GM18505 (cell line): ENCODE measurements at regions not wholly inside any gene's neighbourhood (a gene's known extent, or its start where the extent isn't known, plus 50 kb on each side); places are given as distances from the start of the nearest gene placed in this dataset.
A peak's percentile ranks its signal among the peaks of the same experiment; 100 is the strongest.

ENCODE experiments used
- ATAC-seq: cut with Tn5 transposase; IDR thresholded peaks from one replicate; pipeline ENCODE4 v1.9.1; 2021; ENCODE audit not compliant: unreplicated experiment
- POLR2A ChIP-seq: IDR thresholded peaks from 4 replicates; pipeline ENCODE4 v1.6.1; 2011; ENCODE audit warnings: borderline replicate concordance; ENCODE audit not compliant: insufficient read depth, insufficient read length; ENCODE audit errors: extremely low read depth

GRCh38 chr14:62084020-62084419, 321.8 kb downstream of the SNAPC1 start:
- no peak for TF ChIP-seq POLR2A
- ATAC-seq: no peak

DNA sequence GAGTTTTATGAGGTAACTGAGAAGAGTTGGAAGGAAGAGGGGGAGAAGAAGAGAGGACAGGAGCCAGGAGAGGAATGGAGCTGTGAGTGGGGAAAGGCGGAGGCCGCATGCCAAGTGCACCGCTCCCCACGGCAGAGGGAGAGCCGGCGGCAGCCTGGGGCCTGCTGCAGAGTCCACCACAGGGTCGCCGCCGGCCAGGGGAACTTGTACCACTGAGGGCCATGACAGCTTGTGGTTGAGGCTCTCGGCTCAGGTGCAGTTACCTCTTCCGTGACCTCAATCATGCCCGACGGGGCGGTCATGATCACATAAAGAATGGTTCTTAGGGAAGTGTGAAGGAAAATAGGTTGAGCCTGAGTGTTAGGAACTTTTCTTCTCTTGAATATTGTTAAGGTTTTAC, 325.0 kb downstream of the SNAPC1 start:
- no peak for ATAC-seq
- TF ChIP-seq POLR2A: no peak

DNA sequence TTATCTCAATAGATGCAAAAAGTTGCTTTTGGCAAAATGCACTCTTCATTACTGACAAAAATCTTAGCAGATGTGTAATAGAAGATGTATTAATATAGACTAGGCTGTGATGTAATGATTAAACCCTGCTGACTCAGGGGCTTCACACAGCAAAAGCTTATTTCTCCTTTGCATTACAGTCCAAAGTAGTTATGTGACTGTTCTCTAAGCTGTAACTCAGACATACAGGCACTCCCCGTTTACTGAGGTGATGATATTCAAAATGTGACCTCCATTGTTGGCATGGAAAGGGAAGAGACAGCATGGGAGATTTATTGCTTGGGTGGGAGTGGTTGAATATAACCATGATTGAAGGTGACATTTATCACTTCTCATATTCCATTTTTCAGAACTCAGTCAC, 331.5 kb downstream of the SNAPC1 start:
- ATAC-seq: no peak
- no peak for TF ChIP-seq POLR2A

DNA sequence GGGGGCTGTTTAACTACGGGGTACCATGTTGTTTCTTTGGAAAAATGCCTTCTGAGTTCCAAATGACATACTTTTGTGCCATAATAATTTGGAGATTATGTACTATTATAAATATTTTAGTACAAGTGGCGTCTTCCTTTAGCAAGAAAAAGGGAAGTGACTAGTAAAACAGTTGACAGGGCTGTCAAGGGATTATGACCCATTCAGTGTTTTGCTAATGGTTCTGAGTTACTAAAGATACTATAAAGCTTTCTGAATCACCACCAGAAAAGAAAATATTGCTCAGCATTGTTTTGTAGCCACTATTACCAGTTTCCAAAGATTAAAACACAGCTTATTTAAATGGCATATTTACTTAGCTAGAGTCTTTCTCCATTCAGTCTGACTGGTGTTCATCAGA, 334.9 kb downstream of the SNAPC1 start:
- no peak for TF ChIP-seq POLR2A
- no peak for ATAC-seq

DNA sequence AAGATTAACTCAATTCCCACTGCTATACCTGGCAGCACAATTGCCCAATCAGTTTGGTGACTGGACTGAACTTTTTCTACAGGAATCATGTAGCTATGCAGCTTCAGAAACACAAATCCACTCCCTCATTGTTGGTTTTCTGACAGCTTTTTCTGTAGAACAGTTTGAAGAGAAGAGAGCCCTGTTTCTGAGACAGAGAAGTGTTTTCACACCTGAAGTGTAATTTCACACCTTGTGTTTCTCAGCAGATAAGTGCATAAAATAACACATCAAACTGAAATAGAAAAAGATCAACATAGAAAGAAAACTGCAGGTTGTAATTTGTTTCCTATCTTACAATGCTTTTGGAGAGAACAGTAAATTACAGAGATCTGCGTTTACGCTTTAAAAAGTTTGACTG, 335.6 kb downstream of the SNAPC1 start:
- no peak for ATAC-seq
- no peak for TF ChIP-seq POLR2A

GRCh38 chr14:62098357-62098756, 336.1 kb downstream of the SNAPC1 start:
- ATAC-seq: no peak
- TF ChIP-seq POLR2A: no peak

DNA sequence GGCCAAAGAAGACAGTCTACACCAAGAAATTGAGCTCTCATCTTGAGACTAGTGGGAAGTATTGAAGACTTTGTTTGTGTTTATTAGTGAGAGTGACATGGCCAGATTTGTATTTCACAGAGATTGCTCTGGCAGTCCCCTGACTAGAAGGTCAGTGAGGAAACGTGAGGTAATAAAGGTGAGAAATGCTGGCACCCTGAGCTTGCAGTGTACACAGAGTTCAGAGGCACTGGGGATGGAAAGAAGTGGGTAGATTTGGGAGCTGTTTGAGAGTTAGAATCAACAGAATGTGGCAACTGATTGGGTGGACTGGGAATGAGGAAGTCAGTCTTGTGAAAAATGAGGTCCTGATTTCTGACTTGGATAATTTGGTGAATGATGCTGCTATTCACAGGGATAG, 336.9 kb downstream of the SNAPC1 start:
- TF ChIP-seq POLR2A: no peak
- ATAC-seq: no peak

DNA sequence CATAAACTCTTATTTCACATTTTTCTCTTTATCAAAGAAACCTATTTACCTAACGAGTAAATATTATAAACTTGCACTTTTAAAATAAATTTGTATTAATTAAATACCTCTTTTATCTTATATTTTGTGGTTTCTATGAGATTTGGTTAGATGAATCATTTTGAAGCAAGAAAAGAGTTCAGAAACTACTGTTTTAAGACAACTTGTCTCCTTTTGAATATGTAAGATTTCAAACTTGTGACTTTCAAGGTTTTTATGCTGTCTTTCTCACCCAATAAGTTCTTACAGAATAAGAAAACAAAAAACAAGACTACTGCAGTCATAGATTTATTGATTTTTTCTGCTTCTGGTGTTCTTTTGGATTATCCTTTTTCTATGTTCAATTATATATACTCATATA, 339.0 kb downstream of the SNAPC1 start:
- no peak for ATAC-seq
- TF ChIP-seq POLR2A: no peak

DNA sequence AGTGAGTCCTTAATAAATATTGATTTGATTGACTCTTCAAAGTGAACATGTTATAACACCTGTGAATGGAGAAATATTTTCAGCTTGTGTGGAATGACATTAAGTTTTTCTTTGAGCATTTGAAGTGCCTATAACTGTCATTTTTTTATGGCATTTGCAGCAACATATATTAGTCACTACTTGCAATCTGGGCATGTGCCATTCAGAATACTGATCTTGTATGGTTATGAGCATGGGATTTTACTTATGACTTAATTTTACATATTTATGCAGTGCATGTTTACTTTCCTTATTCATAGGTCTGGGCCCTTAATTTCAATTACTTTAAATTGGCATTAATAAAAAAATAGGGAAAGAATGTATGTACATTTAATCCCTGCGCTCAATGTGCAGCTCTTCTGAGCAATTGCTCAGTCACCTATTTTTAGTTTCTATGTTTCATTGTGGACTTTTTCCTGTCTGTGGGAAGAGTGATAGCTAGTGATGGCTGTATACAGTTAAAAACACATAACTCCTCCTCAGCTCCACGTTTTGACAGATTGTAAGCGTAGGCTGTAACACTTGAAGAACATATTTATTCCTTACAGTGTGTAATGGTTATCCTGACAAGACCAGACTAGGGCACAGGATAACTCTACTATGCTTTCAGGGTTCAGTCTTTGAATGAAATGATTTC, 339.6 kb downstream of the SNAPC1 start:
- TF ChIP-seq POLR2A: no peak

GRCh38 chr14:62102349-62102725, 340.1 kb downstream of the SNAPC1 start:
- ATAC-seq: no peak
- TF ChIP-seq POLR2A: no peak

More for the DNA sequence above, 339.6 kb downstream of the SNAPC1 start:
- ATAC-seq: no peak

DNA sequence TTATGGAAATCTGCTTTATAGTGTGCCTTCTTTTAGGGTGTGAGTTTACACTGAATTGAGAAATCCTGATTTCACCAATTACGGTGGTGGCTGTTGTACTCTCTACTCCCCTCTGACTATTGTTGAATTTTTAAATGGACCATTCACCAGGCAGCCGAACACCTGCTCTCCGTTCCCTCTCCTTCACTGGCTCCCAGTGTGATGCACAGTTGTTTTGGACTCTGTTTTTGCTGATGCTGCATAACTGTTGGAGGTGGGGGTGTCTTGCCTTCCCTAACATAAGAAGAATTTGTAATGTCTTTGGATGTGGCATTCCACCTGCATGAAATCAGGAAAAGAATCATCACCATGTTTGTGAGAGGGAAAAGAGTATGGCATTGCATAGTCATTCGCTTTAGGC, 341.2 kb downstream of the SNAPC1 start:
- no peak for ATAC-seq
- no peak for TF ChIP-seq POLR2A

- no peak for ATAC-seq
- TF ChIP-seq POLR2A: no peak
Observed at GRCh38 chr14:62110941-62111340, 348.7 kb downstream of the SNAPC1 start.

GRCh38 chr14:62117010-62117750, 355.0 kb downstream of the SNAPC1 start:
- ATAC-seq: peak; percentile 96
- no peak for TF ChIP-seq POLR2A

GRCh38 chr14:62117751-62118105, 355.5 kb downstream of the SNAPC1 start:
- ATAC-seq: no peak

More at GRCh38 chr14:62117751-62118105, 355.5 kb downstream of the SNAPC1 start:
- TF ChIP-seq POLR2A: no peak
